ENCODE measurements at regions not wholly inside any gene's neighbourhood (a gene's known extent, or its start where the extent isn't known, plus 50 kb on each side); places are given as distances from the start of the nearest gene placed in this dataset.
"Not testable (repeated sequence)": the region's sequence is repeated elsewhere in the genome, so short reads cannot be mapped to it uniquely, and the experiment has no call there.

GRCh38 chr6:137283080-137283479 lies 63.9 kb upstream of the IFNGR1 start:
- no peaks in the 10 kb centered on the region for H3K27me3 ChIP-seq (ENCODE audit: control insufficient read depth in 1 of 2, insufficient read depth in 1 of 2, low read length in 2 of 2)
- no peak for DNase-seq
- no peaks in the 10 kb centered on the region for H3K36me3 ChIP-seq (ENCODE audit: control insufficient read depth in 1 of 2, insufficient read depth in 2 of 2, low read depth in 1 of 2, low read length in 2 of 2)
- no peak overlapping the region for H3K4ac ChIP-seq (ENCODE audit: low read depth in 1 of 2, low read length in 2 of 2)
- H3K9ac ChIP-seq (ENCODE audit: low read length), result no peak overlapping the region
- WGBS, result 94% methylated on average over 1 of the region's 2 CpGs
- H3K27ac ChIP-seq (ENCODE audit: low read length, poor library complexity, severe bottlenecking), result no peak overlapping the region
- H2BK12ac ChIP-seq (ENCODE audit: low read length in 2 of 2), result no peak overlapping the region
- H4K8ac ChIP-seq (ENCODE audit: low read length), result no peak overlapping the region
- peak overlapping the region in 1 of 2 experiments; percentile 14 for H3K18ac ChIP-seq (ENCODE audit: low read depth in 1 of 2, low read length in 2 of 2)
- no peak overlapping the region for H3K4me2 ChIP-seq (ENCODE audit: low read length, poor library complexity, severe bottlenecking)
- no peak overlapping the region for H3K14ac ChIP-seq (ENCODE audit: low read length in 2 of 2)
- H3K79me1 ChIP-seq (replicated peaks; ENCODE audit: low read length, poor library complexity, severe bottlenecking), result no peaks in the 10 kb centered on the region
- H2AFZ ChIP-seq (ENCODE audit: low read depth, low read length), result no peak overlapping the region
- H3K23ac ChIP-seq (ENCODE audit: low read length in 2 of 2), result no peak overlapping the region
- H2BK5ac ChIP-seq (ENCODE audit: low read depth, low read length, poor library complexity, severe bottlenecking), result no peak overlapping the region
- H2BK120ac ChIP-seq (ENCODE audit: low read depth, low read length), result no peak overlapping the region
- H2BK15ac ChIP-seq (ENCODE audit: low read depth, poor library complexity, severe bottlenecking), result no peak overlapping the region
- H3K4me1 ChIP-seq (ENCODE audit: control insufficient read depth, insufficient read depth, low read depth, low read length), result no peaks in the 10 kb centered on the region
- no peak overlapping the region for H2AK5ac ChIP-seq (ENCODE audit: low read length, severe bottlenecking)
- no peaks in the 10 kb centered on the region for H3K9me3 ChIP-seq (ENCODE audit: control insufficient read depth, low read length)
- H4K91ac ChIP-seq (ENCODE audit: low read length), result no peak overlapping the region
- no peak overlapping the region for H3K4me3 ChIP-seq (ENCODE audit: insufficient read depth in 1 of 2, low read depth in 1 of 2, low read length in 2 of 2)

DNA sequence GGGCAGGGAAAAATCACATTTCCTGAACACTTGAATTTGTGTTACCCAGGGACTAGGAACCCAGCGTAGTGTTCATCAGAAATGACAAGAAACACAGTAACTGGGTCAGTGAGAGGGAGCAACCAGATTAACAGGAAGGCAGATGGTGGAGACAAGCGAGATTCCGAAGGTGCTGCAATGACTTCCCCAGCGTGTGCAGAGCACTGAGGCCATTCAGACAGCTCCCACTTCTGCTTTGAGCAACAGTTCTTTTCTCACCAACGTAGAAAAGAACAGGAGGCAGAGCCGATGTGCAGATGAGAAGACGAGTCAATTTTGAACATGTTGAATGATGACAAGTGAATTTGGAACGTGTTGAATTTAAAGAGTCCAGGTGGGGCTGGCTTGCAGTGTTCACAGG lies 63.1 kb upstream of the IFNGR1 start:
- Histone ChIP-seq H3K27ac (ENCODE audit: low read length, poor library complexity, severe bottlenecking) (no peak overlapping the region), H3K23ac (ENCODE audit: low read length in 2 of 2) (no peak overlapping the region), H2AFZ (ENCODE audit: low read depth, low read length) (no peak overlapping the region), H3K27me3 (ENCODE audit: control insufficient read depth in 1 of 2, insufficient read depth in 1 of 2, low read length in 2 of 2) (no peaks in the 10 kb centered on the region), H3K4me3 (ENCODE audit: insufficient read depth in 1 of 2, low read depth in 1 of 2, low read length in 2 of 2) (no peak overlapping the region), H2BK12ac (ENCODE audit: low read length in 2 of 2) (no peak overlapping the region), H3K4me1 (ENCODE audit: control insufficient read depth, insufficient read depth, low read depth, low read length) (peaks cover 2% of the 10 kb centered on the region), H3K36me3 (ENCODE audit: control insufficient read depth in 1 of 2, insufficient read depth in 2 of 2, low read depth in 1 of 2, low read length in 2 of 2) (no peaks in the 10 kb centered on the region), H2BK15ac (ENCODE audit: low read depth, poor library complexity, severe bottlenecking) (no peak overlapping the region), H4K91ac (ENCODE audit: low read length) (no peak overlapping the region), H3K14ac (ENCODE audit: low read length in 2 of 2) (no peak overlapping the region), H3K4me2 (ENCODE audit: low read length, poor library complexity, severe bottlenecking) (no peak overlapping the region), H3K18ac (ENCODE audit: low read depth in 1 of 2, low read length in 2 of 2) (no peak overlapping the region), H2BK120ac (ENCODE audit: low read depth, low read length) (no peak overlapping the region), H3K9ac (ENCODE audit: low read length) (no peak overlapping the region), H2BK5ac (ENCODE audit: low read depth, low read length, poor library complexity, severe bottlenecking) (no peak overlapping the region), H2AK5ac (ENCODE audit: low read length, severe bottlenecking) (no peak overlapping the region), H3K79me1 (replicated peaks; ENCODE audit: low read length, poor library complexity, severe bottlenecking) (no peaks in the 10 kb centered on the region), H3K4ac (ENCODE audit: low read depth in 1 of 2, low read length in 2 of 2) (no peak overlapping the region), H4K8ac (ENCODE audit: low read length) (no peak overlapping the region), H3K9me3 (ENCODE audit: control insufficient read depth, low read length) (no peaks in the 10 kb centered on the region)
- DNase-seq, result no peak
- 86% methylated on average over 8 of the region's 8 CpGs for WGBS

GRCh38 chr6:137279279-137279678 lies 60.1 kb upstream of the IFNGR1 start:
- not testable (repeated sequence) for H2BK15ac ChIP-seq (ENCODE audit: low read depth, poor library complexity, severe bottlenecking); H3K79me1 ChIP-seq (replicated peaks; ENCODE audit: low read length, poor library complexity, severe bottlenecking); H3K4me1 ChIP-seq (ENCODE audit: control insufficient read depth, insufficient read depth, low read depth, low read length); H2AFZ ChIP-seq (ENCODE audit: low read depth, low read length); H2BK5ac ChIP-seq (ENCODE audit: low read depth, low read length, poor library complexity, severe bottlenecking); H4K91ac ChIP-seq (ENCODE audit: low read length); H3K23ac ChIP-seq (ENCODE audit: low read length in 2 of 2); H3K4me3 ChIP-seq (ENCODE audit: insufficient read depth in 1 of 2, low read depth in 1 of 2, low read length in 2 of 2); H4K8ac ChIP-seq (ENCODE audit: low read length); DNase-seq; H3K14ac ChIP-seq (ENCODE audit: low read length in 2 of 2); H3K27ac ChIP-seq (ENCODE audit: low read length, poor library complexity, severe bottlenecking); H2BK120ac ChIP-seq (ENCODE audit: low read depth, low read length); H3K18ac ChIP-seq (ENCODE audit: low read depth in 1 of 2, low read length in 2 of 2); H3K4me2 ChIP-seq (ENCODE audit: low read length, poor library complexity, severe bottlenecking); H3K4ac ChIP-seq (ENCODE audit: low read depth in 1 of 2, low read length in 2 of 2); H3K27me3 ChIP-seq (ENCODE audit: control insufficient read depth in 1 of 2, insufficient read depth in 1 of 2, low read length in 2 of 2); H2AK5ac ChIP-seq (ENCODE audit: low read length, severe bottlenecking); H3K36me3 ChIP-seq (ENCODE audit: control insufficient read depth in 1 of 2, insufficient read depth in 2 of 2, low read depth in 1 of 2, low read length in 2 of 2); H2BK12ac ChIP-seq (ENCODE audit: low read length in 2 of 2); H3K9ac ChIP-seq (ENCODE audit: low read length); H3K9me3 ChIP-seq (ENCODE audit: control insufficient read depth, low read length)
- 96% methylated on average over 3 of the region's 4 CpGs for WGBS

DNA sequence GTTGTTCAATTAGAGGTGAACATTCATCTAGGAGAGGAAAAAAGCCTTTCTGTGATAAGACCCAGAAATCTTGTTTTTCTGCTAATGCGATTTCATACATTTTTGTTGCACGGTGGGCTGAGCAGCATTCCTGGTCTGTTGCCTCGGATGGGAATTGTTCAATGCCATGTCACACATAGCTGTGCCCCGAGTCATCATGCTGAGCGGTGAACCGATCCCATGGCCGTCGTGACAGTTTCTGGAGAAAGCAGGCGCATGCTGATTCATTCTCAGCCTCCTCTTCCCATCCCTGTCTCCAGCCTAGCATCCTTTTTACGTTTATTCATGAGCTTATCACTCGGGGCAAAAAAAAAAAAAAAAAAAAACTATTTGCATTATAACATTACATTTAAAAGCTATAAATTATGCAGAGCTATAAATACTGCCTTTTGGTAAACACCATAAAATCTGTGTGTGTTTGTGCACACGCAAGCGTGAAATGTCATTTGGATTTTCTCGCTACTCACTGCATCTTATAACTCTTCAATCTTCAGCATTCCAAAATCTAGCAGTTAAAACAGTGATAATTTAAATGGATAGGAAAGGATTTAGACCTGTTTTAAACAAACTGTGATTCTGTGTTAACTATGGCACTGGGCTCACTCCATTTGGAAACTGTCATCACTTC lies 58.9 kb upstream of the IFNGR1 start:
- DNase-seq, result peak; percentile 66
- H2BK120ac ChIP-seq (ENCODE audit: low read depth, low read length), result no peak overlapping the region
- 26% methylated on average over 12 of the region's 14 CpGs for WGBS

More for the DNA sequence above, 58.9 kb upstream of the IFNGR1 start:
- no peaks in the 10 kb centered on the region for H3K79me1 ChIP-seq (replicated peaks; ENCODE audit: low read length, poor library complexity, severe bottlenecking)
- peak overlapping the region; percentile 62 to 71 for H3K18ac ChIP-seq (ENCODE audit: low read depth in 1 of 2, low read length in 2 of 2)
- no peak overlapping the region for H3K9ac ChIP-seq (ENCODE audit: low read length)
- H2BK15ac ChIP-seq (ENCODE audit: low read depth, poor library complexity, severe bottlenecking), result no peak overlapping the region
- peak overlapping the region; percentile 26 for H3K27ac ChIP-seq (ENCODE audit: low read length, poor library complexity, severe bottlenecking)
- no peak overlapping the region for H3K4me3 ChIP-seq (ENCODE audit: insufficient read depth in 1 of 2, low read depth in 1 of 2, low read length in 2 of 2)
- H2AFZ ChIP-seq (ENCODE audit: low read depth, low read length), result peak overlapping the region; percentile 42
- H4K8ac ChIP-seq (ENCODE audit: low read length), result no peak overlapping the region
- H3K14ac ChIP-seq (ENCODE audit: low read length in 2 of 2), result no peak overlapping the region
- H2AK5ac ChIP-seq (ENCODE audit: low read length, severe bottlenecking), result no peak overlapping the region
- H2BK5ac ChIP-seq (ENCODE audit: low read depth, low read length, poor library complexity, severe bottlenecking), result no peak overlapping the region
- no peak overlapping the region for H3K23ac ChIP-seq (ENCODE audit: low read length in 2 of 2)
- H3K4me1 ChIP-seq (ENCODE audit: control insufficient read depth, insufficient read depth, low read depth, low read length), result peaks cover 2% of the 10 kb centered on the region
- H3K27me3 ChIP-seq (ENCODE audit: control insufficient read depth in 1 of 2, insufficient read depth in 1 of 2, low read length in 2 of 2), result no peaks in the 10 kb centered on the region
- peak overlapping the region; percentile 50 for H3K4me2 ChIP-seq (ENCODE audit: low read length, poor library complexity, severe bottlenecking)
- H4K91ac ChIP-seq (ENCODE audit: low read length), result no peak overlapping the region
- no peak overlapping the region for H3K4ac ChIP-seq (ENCODE audit: low read depth in 1 of 2, low read length in 2 of 2)
- peak overlapping the region in 1 of 2 experiments; percentile 72 for H2BK12ac ChIP-seq (ENCODE audit: low read length in 2 of 2)
- H3K36me3 ChIP-seq (ENCODE audit: control insufficient read depth in 1 of 2, insufficient read depth in 2 of 2, low read depth in 1 of 2, low read length in 2 of 2), result no peaks in the 10 kb centered on the region
- no peaks in the 10 kb centered on the region for H3K9me3 ChIP-seq (ENCODE audit: control insufficient read depth, low read length)
